ENCODE measurements at regions not wholly inside any gene's neighbourhood (a gene's known extent, or its start where the extent isn't known, plus 50 kb on each side); places are given as distances from the start of the nearest gene placed in this dataset.

GRCh38 chr12:43104494-43104893, 447.5 kb downstream of the ADAMTS20 start (continued):
- TF ChIP-seq ATF2 (CRISPR knock-in tag; IDR thresholded peaks at IDR 0.05; ENCODE audit: borderline replicate concordance, low read depth): no peak
- TF ChIP-seq NR3C1 (CRISPR knock-in tag; conservative IDR thresholded peaks at IDR 0.05; ENCODE audit: low read depth): no peak

- Mint-ChIP-seq H3K27me3 (ENCODE audit: low read depth) (no peaks in the 10 kb centered on the region), H3K36me3 (no peaks in the 10 kb centered on the region), H3K4me1 (peaks cover 21% of the 10 kb centered on the region), H3K9me3 (no peaks in the 10 kb centered on the region), H3K4me3 (no peak overlapping the region), H3K27ac (no peak overlapping the region)
- ChIA-PET CTCF (no interaction called here), POLR2A (no interaction called here)
- DNase-seq (ENCODE audit: low spot score): no peak
- TF ChIP-seq ZNF423 (CRISPR knock-in tag; IDR thresholded peaks at IDR 0.05) (no peak), ZNF138 (CRISPR knock-in tag; conservative IDR thresholded peaks at IDR 0.05) (no peak)
- ATAC-seq: no peak
Measured at GRCh38 chr12:43103866-43104265, 448.1 kb downstream of the ADAMTS20 start.

- ChIA-PET POLR2A (no interaction called here), CTCF (no interaction called here)
- Mint-ChIP-seq H3K4me3 (no peak overlapping the region), H3K27me3 (ENCODE audit: low read depth) (no peaks in the 10 kb centered on the region), H3K36me3 (no peaks in the 10 kb centered on the region), H3K4me1 (peaks cover 21% of the 10 kb centered on the region), H3K27ac (no peak overlapping the region; the same call in 1 of the 2 replicates), H3K9me3 (no peaks in the 10 kb centered on the region)
- DNase-seq (ENCODE audit: low spot score): no peak
- no peak for ATAC-seq
- no peak for TF ChIP-seq ZMAT4 (CRISPR knock-in tag; IDR thresholded peaks at IDR 0.05)
- TF ChIP-seq ZNF121 (CRISPR knock-in tag; IDR thresholded peaks at IDR 0.05): no peak
- TF ChIP-seq STAT6 (CRISPR knock-in tag; conservative IDR thresholded peaks at IDR 0.05; ENCODE audit: low read depth): no peak
- no peak for TF ChIP-seq PRDM15 (CRISPR knock-in tag; IDR thresholded peaks at IDR 0.05)
Measured at GRCh38 chr12:43102546-43103264, 449.3 kb downstream of the ADAMTS20 start.

GRCh38 chr12:43100231-43100630, 451.8 kb downstream of the ADAMTS20 start:
- H3K9me3 Mint-ChIP-seq: 0 out of 2 replicates have a peak, but pooled peaks cover 3% of the 10 kb centered on the region
- TF ChIP-seq HMGXB4 (CRISPR knock-in tag; IDR thresholded peaks at IDR 0.05) (no peak), NFE2L1 (CRISPR knock-in tag; IDR thresholded peaks at IDR 0.05) (no peak), MLX (CRISPR knock-in tag; IDR thresholded peaks at IDR 0.05) (no peak), EMX1 (CRISPR knock-in tag; IDR thresholded peaks at IDR 0.05) (no peak), FOXP4 (CRISPR knock-in tag; IDR thresholded peaks at IDR 0.05) (no peak), ERG (CRISPR knock-in tag; IDR thresholded peaks at IDR 0.05) (no peak)
- DNase-seq (ENCODE audit: low spot score) (no peak), ATAC-seq (no peak)
- no peak overlapping the region for H3K27ac Mint-ChIP-seq
- H3K4me3 Mint-ChIP-seq: no peak overlapping the region
- POLR2A ChIA-PET: no interaction called here
- H3K36me3 Mint-ChIP-seq: no peaks in the 10 kb centered on the region
- no peaks in the 10 kb centered on the region for H3K27me3 Mint-ChIP-seq (ENCODE audit: low read depth)
- peaks cover 11% of the 10 kb centered on the region for H3K4me1 Mint-ChIP-seq
- CTCF ChIA-PET: no interaction called here

Data from WTC11 (cell line).